ENCODE measurements at regions not wholly inside any gene's neighbourhood (a gene's known extent, or its start where the extent isn't known, plus 50 kb on each side); places are given as distances from the start of the nearest gene placed in this dataset.

- DNase-seq: no peak
- Histone ChIP-seq H3K36me3 (replicated peaks; ENCODE audit: control insufficient read depth, insufficient read depth, low read length) (no peaks in the 10 kb centered on the region), H3K4me3 (ENCODE audit: insufficient read depth, low read depth, low read length) (no peak overlapping the region), H3K27me3 (ENCODE audit: control insufficient read depth, insufficient read depth, low read length) (no peaks in the 10 kb centered on the region)
These were observed 281.6 kb upstream of the GADL1 start for GRCh38 chr3:31176045-31176444.

GRCh38 chr3:31178467-31178866 is 284.0 kb upstream of the GADL1 start:
- no peak for DNase-seq
- H3K27me3 ChIP-seq (ENCODE audit: control insufficient read depth, insufficient read depth, low read length): no peaks in the 10 kb centered on the region
- no peaks in the 10 kb centered on the region for H3K36me3 ChIP-seq (replicated peaks; ENCODE audit: control insufficient read depth, insufficient read depth, low read length)
- no peak overlapping the region for H3K4me3 ChIP-seq (ENCODE audit: insufficient read depth, low read depth, low read length)

GRCh38 chr3:31179768-31180167 is 285.3 kb upstream of the GADL1 start:
- Histone ChIP-seq H3K4me3 (ENCODE audit: insufficient read depth, low read depth, low read length) (no peak overlapping the region), H3K27me3 (ENCODE audit: control insufficient read depth, insufficient read depth, low read length) (no peaks in the 10 kb centered on the region), H3K36me3 (replicated peaks; ENCODE audit: control insufficient read depth, insufficient read depth, low read length) (no peaks in the 10 kb centered on the region)
- no peak for DNase-seq

- no peak for DNase-seq
These were observed 285.8 kb upstream of the GADL1 start for GRCh38 chr3:31180274-31180673.

GRCh38 chr3:31181661-31182060 is 287.2 kb upstream of the GADL1 start:
- Histone ChIP-seq H3K36me3 (replicated peaks; ENCODE audit: control insufficient read depth, insufficient read depth, low read length) (no peaks in the 10 kb centered on the region), H3K4me3 (ENCODE audit: insufficient read depth, low read depth, low read length) (no peak overlapping the region), H3K27me3 (ENCODE audit: control insufficient read depth, insufficient read depth, low read length) (no peaks in the 10 kb centered on the region)
- no peak for DNase-seq

More at GRCh38 chr3:31180274-31180673, 285.8 kb upstream of the GADL1 start:
- Histone ChIP-seq H3K36me3 (replicated peaks; ENCODE audit: control insufficient read depth, insufficient read depth, low read length) (no peaks in the 10 kb centered on the region), H3K4me3 (ENCODE audit: insufficient read depth, low read depth, low read length) (no peak overlapping the region), H3K27me3 (ENCODE audit: control insufficient read depth, insufficient read depth, low read length) (no peaks in the 10 kb centered on the region)

- Histone ChIP-seq H3K27me3 (ENCODE audit: control insufficient read depth, insufficient read depth, low read length) (no peaks in the 10 kb centered on the region), H3K36me3 (replicated peaks; ENCODE audit: control insufficient read depth, insufficient read depth, low read length) (no peaks in the 10 kb centered on the region), H3K4me3 (ENCODE audit: insufficient read depth, low read depth, low read length) (no peak overlapping the region)
- DNase-seq: no peak
These were observed 288.2 kb upstream of the GADL1 start for GRCh38 chr3:31182661-31183060.

- DNase-seq: no peak
- no peak overlapping the region for H3K4me3 ChIP-seq (ENCODE audit: insufficient read depth, low read depth, low read length)
- no peaks in the 10 kb centered on the region for H3K36me3 ChIP-seq (replicated peaks; ENCODE audit: control insufficient read depth, insufficient read depth, low read length)
- no peaks in the 10 kb centered on the region for H3K27me3 ChIP-seq (ENCODE audit: control insufficient read depth, insufficient read depth, low read length)
These were observed 290.0 kb upstream of the GADL1 start for GRCh38 chr3:31184261-31185061.

GRCh38 chr3:31185062-31185357 is 290.5 kb upstream of the GADL1 start:
- H3K4me3 ChIP-seq (ENCODE audit: insufficient read depth, low read depth, low read length): no peak overlapping the region
- no peak for DNase-seq
- no peaks in the 10 kb centered on the region for H3K36me3 ChIP-seq (replicated peaks; ENCODE audit: control insufficient read depth, insufficient read depth, low read length)
- H3K27me3 ChIP-seq (ENCODE audit: control insufficient read depth, insufficient read depth, low read length): no peaks in the 10 kb centered on the region

GRCh38 chr3:31186041-31186440 is 291.6 kb upstream of the GADL1 start:
- Histone ChIP-seq H3K4me3 (ENCODE audit: insufficient read depth, low read depth, low read length) (no peak overlapping the region), H3K36me3 (replicated peaks; ENCODE audit: control insufficient read depth, insufficient read depth, low read length) (no peaks in the 10 kb centered on the region), H3K27me3 (ENCODE audit: control insufficient read depth, insufficient read depth, low read length) (no peaks in the 10 kb centered on the region)
- DNase-seq: no peak

GRCh38 chr3:31187380-31187779 is 292.9 kb upstream of the GADL1 start:
- H3K36me3 ChIP-seq (replicated peaks; ENCODE audit: control insufficient read depth, insufficient read depth, low read length): no peaks in the 10 kb centered on the region
- no peak for DNase-seq
- no peak overlapping the region for H3K4me3 ChIP-seq (ENCODE audit: insufficient read depth, low read depth, low read length)
- H3K27me3 ChIP-seq (ENCODE audit: control insufficient read depth, insufficient read depth, low read length): no peaks in the 10 kb centered on the region

GRCh38 chr3:31188112-31188511 is 293.7 kb upstream of the GADL1 start:
- Histone ChIP-seq H3K27me3 (ENCODE audit: control insufficient read depth, insufficient read depth, low read length) (no peaks in the 10 kb centered on the region), H3K36me3 (replicated peaks; ENCODE audit: control insufficient read depth, insufficient read depth, low read length) (no peaks in the 10 kb centered on the region), H3K4me3 (ENCODE audit: insufficient read depth, low read depth, low read length) (no peak overlapping the region)
- DNase-seq: no peak

GRCh38 chr3:31189330-31189729 is 294.9 kb upstream of the GADL1 start:
- H3K27me3 ChIP-seq (ENCODE audit: control insufficient read depth, insufficient read depth, low read length): no peaks in the 10 kb centered on the region
- H3K4me3 ChIP-seq (ENCODE audit: insufficient read depth, low read depth, low read length): no peak overlapping the region
- H3K36me3 ChIP-seq (replicated peaks; ENCODE audit: control insufficient read depth, insufficient read depth, low read length): no peaks in the 10 kb centered on the region
- DNase-seq: no peak

GRCh38 chr3:31189971-31190370 is 295.5 kb upstream of the GADL1 start:
- no peak overlapping the region for H3K4me3 ChIP-seq (ENCODE audit: insufficient read depth, low read depth, low read length)
- no peak for DNase-seq
- H3K36me3 ChIP-seq (replicated peaks; ENCODE audit: control insufficient read depth, insufficient read depth, low read length): no peaks in the 10 kb centered on the region
- no peaks in the 10 kb centered on the region for H3K27me3 ChIP-seq (ENCODE audit: control insufficient read depth, insufficient read depth, low read length)

- DNase-seq: no peak
- no peaks in the 10 kb centered on the region for H3K27me3 ChIP-seq (ENCODE audit: control insufficient read depth, insufficient read depth, low read length)
These were observed 296.9 kb upstream of the GADL1 start for GRCh38 chr3:31191354-31191753.

GRCh38 chr3:31193429-31193828 is 299.0 kb upstream of the GADL1 start:
- Histone ChIP-seq H3K4me3 (ENCODE audit: insufficient read depth, low read depth, low read length) (no peak overlapping the region), H3K27me3 (ENCODE audit: control insufficient read depth, insufficient read depth, low read length) (no peaks in the 10 kb centered on the region), H3K36me3 (replicated peaks; ENCODE audit: control insufficient read depth, insufficient read depth, low read length) (no peaks in the 10 kb centered on the region)
- DNase-seq: no peak

More at GRCh38 chr3:31191354-31191753, 296.9 kb upstream of the GADL1 start:
- Histone ChIP-seq H3K4me3 (ENCODE audit: insufficient read depth, low read depth, low read length) (no peak overlapping the region), H3K36me3 (replicated peaks; ENCODE audit: control insufficient read depth, insufficient read depth, low read length) (no peaks in the 10 kb centered on the region)

- Histone ChIP-seq H3K4me3 (ENCODE audit: insufficient read depth, low read depth, low read length) (no peak overlapping the region), H3K27me3 (ENCODE audit: control insufficient read depth, insufficient read depth, low read length) (no peaks in the 10 kb centered on the region)
- DNase-seq: no peak
These were observed 299.4 kb upstream of the GADL1 start for GRCh38 chr3:31193871-31194270.

More at GRCh38 chr3:31193871-31194270, 299.4 kb upstream of the GADL1 start:
- H3K36me3 ChIP-seq (replicated peaks; ENCODE audit: control insufficient read depth, insufficient read depth, low read length): no peaks in the 10 kb centered on the region

Data from H7 (cell line).